HUES64 (cell line): ENCODE measurements at regions not wholly inside any gene's neighbourhood (a gene's known extent, or its start where the extent isn't known, plus 50 kb on each side); places are given as distances from the start of the nearest gene placed in this dataset.

Source experiments
- H3K27ac ChIP-seq: 2 replicates; pipeline ENCODE4 v1.7.0; 2013; ENCODE audit warnings: low read depth, low read length, inconsistent platforms
- H3K27me3 ChIP-seq: 2 replicates; pipeline ENCODE4 v1.6.1; 2013; ENCODE audit warnings: mild to moderate bottlenecking, low read length; ENCODE audit not compliant: insufficient read depth
- H3K36me3 ChIP-seq: 2 replicates; pipeline ENCODE4 v1.6.1; 2013; ENCODE audit warnings: mild to moderate bottlenecking, low read length; ENCODE audit not compliant: insufficient read depth
- H3K4me1 ChIP-seq: 2 replicates; pipeline ENCODE4 v1.6.1; 2013; ENCODE audit warnings: mild to moderate bottlenecking, low read length, moderate library complexity; ENCODE audit not compliant: insufficient read depth
- H3K4me3 ChIP-seq: 2 replicates; pipeline ENCODE4 v1.5.1; 2013; ENCODE audit warnings: mild to moderate bottlenecking, low read length, moderate library complexity
- H3K9ac ChIP-seq: 2 replicates; pipeline ENCODE4 v1.6.1; 2013; ENCODE audit warnings: mild to moderate bottlenecking, low read depth, low read length
- H3K9me3 ChIP-seq: 2 replicates; pipeline ENCODE4 v1.6.1; 2013; ENCODE audit warnings: low read depth, low read length; ENCODE audit not compliant: insufficient read depth
- WGBS: fragments of 150-250, 120-280 bp; methylation state at CpG from one replicate; pipeline ENCODE4 v1.1.7; 2013; ENCODE audit warnings: missing lambda C conversion rate; 5-methylcytosine and 5-hydroxymethylcytosine counted together

- no peaks in the 10 kb centered on the region for H3K36me3 ChIP-seq
- WGBS, result 98% methylated on average over 2 of the region's 2 CpGs
- no peak overlapping the region for H3K27ac ChIP-seq
- no peaks in the 10 kb centered on the region for H3K27me3 ChIP-seq
- H3K4me1 ChIP-seq, result no peaks in the 10 kb centered on the region
- H3K4me3 ChIP-seq, result no peak overlapping the region
- H3K9ac ChIP-seq, result no peak overlapping the region
- no peaks in the 10 kb centered on the region for H3K9me3 ChIP-seq
Measured at GRCh38 chr12:38556647-38557046, 240.1 kb downstream of the ALG10B start.

GRCh38 chr12:38585086-38585485 lies 268.5 kb downstream of the ALG10B start:
- no peak overlapping the region for H3K4me3 ChIP-seq
- H3K9me3 ChIP-seq, result no peaks in the 10 kb centered on the region
- H3K9ac ChIP-seq, result no peak overlapping the region
- 100% methylated on average over 2 of the region's 2 CpGs for WGBS
- no peaks in the 10 kb centered on the region for H3K36me3 ChIP-seq
- H3K4me1 ChIP-seq, result no peaks in the 10 kb centered on the region
- no peak overlapping the region for H3K27ac ChIP-seq
- H3K27me3 ChIP-seq, result no peaks in the 10 kb centered on the region

GRCh38 chr12:38586789-38587188 lies 270.2 kb downstream of the ALG10B start:
- H3K36me3 ChIP-seq, result no peaks in the 10 kb centered on the region
- H3K9ac ChIP-seq, result no peak overlapping the region
- H3K27ac ChIP-seq, result no peak overlapping the region
- H3K9me3 ChIP-seq, result no peaks in the 10 kb centered on the region
- no peak overlapping the region for H3K4me3 ChIP-seq
- no peaks in the 10 kb centered on the region for H3K4me1 ChIP-seq
- H3K27me3 ChIP-seq, result no peaks in the 10 kb centered on the region

- WGBS, result 82% methylated on average over 1 of the region's 1 CpG
- no peak overlapping the region for H3K9ac ChIP-seq
- no peak overlapping the region for H3K27ac ChIP-seq
- H3K27me3 ChIP-seq, result no peaks in the 10 kb centered on the region
- H3K36me3 ChIP-seq, result no peaks in the 10 kb centered on the region
- H3K9me3 ChIP-seq, result no peaks in the 10 kb centered on the region
- no peak overlapping the region for H3K4me3 ChIP-seq
- H3K4me1 ChIP-seq, result no peaks in the 10 kb centered on the region
Measured at GRCh38 chr12:38587594-38587993, 271.0 kb downstream of the ALG10B start.

- Histone ChIP-seq H3K4me1 (no peaks in the 10 kb centered on the region), H3K27me3 (no peaks in the 10 kb centered on the region), H3K27ac (no peak overlapping the region), H3K4me3 (no peak overlapping the region), H3K9ac (no peak overlapping the region), H3K36me3 (no peaks in the 10 kb centered on the region), H3K9me3 (no peaks in the 10 kb centered on the region)
- WGBS, result 88% methylated on average over 4 of the region's 4 CpGs
Measured at GRCh38 chr12:38588624-38589305, 272.2 kb downstream of the ALG10B start.

- H3K36me3 ChIP-seq, result no peaks in the 10 kb centered on the region
- no peaks in the 10 kb centered on the region for H3K27me3 ChIP-seq
- H3K4me3 ChIP-seq, result no peak overlapping the region
- 92% methylated on average over 4 of the region's 4 CpGs for WGBS
- no peak overlapping the region for H3K27ac ChIP-seq
- no peak overlapping the region for H3K9ac ChIP-seq
- H3K9me3 ChIP-seq, result no peaks in the 10 kb centered on the region
- H3K4me1 ChIP-seq, result no peaks in the 10 kb centered on the region
Measured at GRCh38 chr12:38589306-38589632, 272.7 kb downstream of the ALG10B start.

GRCh38 chr12:38601949-38602348 lies 285.4 kb downstream of the ALG10B start:
- H3K4me1 ChIP-seq, result no peaks in the 10 kb centered on the region
- H3K9ac ChIP-seq, result no peak overlapping the region
- peaks cover 6% of the 10 kb centered on the region; the same call in 1 of the 2 replicates for H3K9me3 ChIP-seq
- no peaks in the 10 kb centered on the region for H3K27me3 ChIP-seq
- no peaks in the 10 kb centered on the region for H3K36me3 ChIP-seq
- H3K4me3 ChIP-seq, result no peak overlapping the region
- H3K27ac ChIP-seq, result no peak overlapping the region
